Keratinocyte (primary cell): ENCODE measurements at regions not wholly inside any gene's neighbourhood (a gene's known extent, or its start where the extent isn't known, plus 50 kb on each side); places are given as distances from the start of the nearest gene placed in this dataset.

Experiments used
- EZH2 ChIP-seq: IDR thresholded peaks from one replicate; pipeline ENCODE4 v1.6.1; 2012; ENCODE audit warnings: inconsistent platforms, mild to moderate bottlenecking, low read length, moderate library complexity
- TF ChIP-seq, protein P1 (sequence below), 3 experiments: IDR thresholded peaks in 1 of 3; conservative IDR thresholded peaks in 1 of 3; optimal IDR thresholded peaks in 1 of 3; 2 replicates in 2 of 3; 3 replicates in 1 of 3; pipeline versions ENCODE3 to v1.5.1; 2011; ENCODE audit warnings: low read length in 3 of 3, mild to moderate bottlenecking in 3 of 3, moderate library complexity in 2 of 3, control low read depth in 1 of 3, inconsistent platforms in 1 of 3; ENCODE audit not compliant: insufficient read depth in 2 of 3; ENCODE audit errors: extremely low read depth in 1 of 3

DNA sequence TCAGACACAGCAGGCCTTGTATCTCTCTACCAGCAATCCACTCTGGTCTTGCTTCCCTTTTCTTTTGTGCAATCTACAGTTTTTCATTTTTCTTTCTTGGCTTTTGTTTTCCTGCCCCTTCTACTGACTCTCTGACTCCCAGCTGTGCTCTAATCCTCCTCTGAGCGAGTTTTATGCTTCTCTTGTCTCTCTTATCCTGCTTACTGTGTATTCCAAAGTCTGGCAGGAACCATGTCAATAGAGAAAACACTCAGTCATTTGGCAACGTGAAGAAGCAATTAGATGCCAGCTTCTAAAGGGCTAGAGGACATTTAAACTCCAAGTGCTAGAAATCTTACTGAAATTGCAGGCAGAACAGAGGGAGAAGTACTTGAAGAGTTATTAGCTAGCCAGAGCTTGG lies 984.6 kb upstream of the TENM3 start:
- TF ChIP-seq, protein P1, sequence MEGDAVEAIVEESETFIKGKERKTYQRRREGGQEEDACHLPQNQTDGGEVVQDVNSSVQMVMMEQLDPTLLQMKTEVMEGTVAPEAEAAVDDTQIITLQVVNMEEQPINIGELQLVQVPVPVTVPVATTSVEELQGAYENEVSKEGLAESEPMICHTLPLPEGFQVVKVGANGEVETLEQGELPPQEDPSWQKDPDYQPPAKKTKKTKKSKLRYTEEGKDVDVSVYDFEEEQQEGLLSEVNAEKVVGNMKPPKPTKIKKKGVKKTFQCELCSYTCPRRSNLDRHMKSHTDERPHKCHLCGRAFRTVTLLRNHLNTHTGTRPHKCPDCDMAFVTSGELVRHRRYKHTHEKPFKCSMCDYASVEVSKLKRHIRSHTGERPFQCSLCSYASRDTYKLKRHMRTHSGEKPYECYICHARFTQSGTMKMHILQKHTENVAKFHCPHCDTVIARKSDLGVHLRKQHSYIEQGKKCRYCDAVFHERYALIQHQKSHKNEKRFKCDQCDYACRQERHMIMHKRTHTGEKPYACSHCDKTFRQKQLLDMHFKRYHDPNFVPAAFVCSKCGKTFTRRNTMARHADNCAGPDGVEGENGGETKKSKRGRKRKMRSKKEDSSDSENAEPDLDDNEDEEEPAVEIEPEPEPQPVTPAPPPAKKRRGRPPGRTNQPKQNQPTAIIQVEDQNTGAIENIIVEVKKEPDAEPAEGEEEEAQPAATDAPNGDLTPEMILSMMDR (optimal IDR thresholded peaks at IDR 0.05 in 1 of 3, IDR thresholded peaks at IDR 0.05 in 1 of 3, conservative IDR thresholded peaks at IDR 0.05 in 1 of 3; ENCODE audit: extremely low read depth in 1 of 3, insufficient read depth in 2 of 3, low read length in 3 of 3): no peak
- no peak for TF ChIP-seq EZH2
